ENCODE measurements at regions not wholly inside any gene's neighbourhood (a gene's known extent, or its start where the extent isn't known, plus 50 kb on each side); places are given as distances from the start of the nearest gene placed in this dataset.
"Not testable (repeated sequence)": the region's sequence is repeated elsewhere in the genome, so short reads cannot be mapped to it uniquely, and the experiment has no call there.

- no peak overlapping the region for H3K9ac ChIP-seq (ENCODE audit: low read length)
- H3K79me1 ChIP-seq (ENCODE audit: low read length), result no peaks in the 10 kb centered on the region
- H3K18ac ChIP-seq (ENCODE audit: low read length), result no peak overlapping the region
- no peaks in the 10 kb centered on the region for H3K4me1 ChIP-seq (ENCODE audit: control insufficient read depth, low read depth, low read length)
- DNase-seq, result no peak
- no peak overlapping the region for H4K5ac ChIP-seq (ENCODE audit: low read length)
- H2AK5ac ChIP-seq (ENCODE audit: low read length), result no peak overlapping the region
- no peaks in the 10 kb centered on the region for H3K36me3 ChIP-seq (ENCODE audit: control insufficient read depth, insufficient read depth, low read length)
- no peak overlapping the region for H2BK5ac ChIP-seq (ENCODE audit: low read length)
- no peak overlapping the region for H3K56ac ChIP-seq (ENCODE audit: low read length)
- no peak overlapping the region for H3K4me3 ChIP-seq (ENCODE audit: low read length)
- no peak overlapping the region for H2BK120ac ChIP-seq (ENCODE audit: low read depth, low read length)
- no peak overlapping the region for H3K4ac ChIP-seq (ENCODE audit: low read depth, low read length)
- no peak overlapping the region for H2BK15ac ChIP-seq (replicated peaks; ENCODE audit: low read depth)
- no peaks in the 10 kb centered on the region for H3K27me3 ChIP-seq (ENCODE audit: insufficient read depth, low read length, poor library complexity)
- H3K4me2 ChIP-seq (ENCODE audit: low read length), result no peak overlapping the region
- H3K23ac ChIP-seq (ENCODE audit: low read length), result no peak overlapping the region
- no CpG with 5 or more reads among the region's 1 CpG for WGBS (ENCODE audit: extremely low coverage, insufficient coverage, low lambda C conversion rate)
- no peak overlapping the region for H3K27ac ChIP-seq (ENCODE audit: low read depth, low read length)
- H4K8ac ChIP-seq (ENCODE audit: low read depth, low read length), result no peak overlapping the region
- H3K79me2 ChIP-seq (ENCODE audit: control insufficient read depth, insufficient read depth, low read length), result no peaks in the 10 kb centered on the region
These were observed 966.9 kb downstream of the TAF11L14 start for GRCh38 chr5:18601185-18601584.

- no CpG with 5 or more reads among the region's 1 CpG for WGBS (ENCODE audit: extremely low coverage, insufficient coverage, low lambda C conversion rate)
- no peak overlapping the region for H2BK5ac ChIP-seq (ENCODE audit: low read length)
- no peak overlapping the region for H3K9ac ChIP-seq (ENCODE audit: low read length)
- H3K18ac ChIP-seq (ENCODE audit: low read length), result no peak overlapping the region
- no peak for DNase-seq
- no peak overlapping the region for H2AK5ac ChIP-seq (ENCODE audit: low read length)
- no peak overlapping the region for H3K27ac ChIP-seq (ENCODE audit: low read depth, low read length)
- no peak overlapping the region for H4K5ac ChIP-seq (ENCODE audit: low read length)
- H3K4me1 ChIP-seq (ENCODE audit: control insufficient read depth, low read depth, low read length), result no peaks in the 10 kb centered on the region
- H3K79me2 ChIP-seq (ENCODE audit: control insufficient read depth, insufficient read depth, low read length), result no peaks in the 10 kb centered on the region
- H3K4me3 ChIP-seq (ENCODE audit: low read length), result no peak overlapping the region
- H3K79me1 ChIP-seq (ENCODE audit: low read length), result no peaks in the 10 kb centered on the region
- no peak overlapping the region for H2BK15ac ChIP-seq (replicated peaks; ENCODE audit: low read depth)
- H3K4ac ChIP-seq (ENCODE audit: low read depth, low read length), result no peak overlapping the region
- no peak overlapping the region for H4K8ac ChIP-seq (ENCODE audit: low read depth, low read length)
- no peak overlapping the region for H3K4me2 ChIP-seq (ENCODE audit: low read length)
- H2BK120ac ChIP-seq (ENCODE audit: low read depth, low read length), result no peak overlapping the region
- H3K23ac ChIP-seq (ENCODE audit: low read length), result no peak overlapping the region
- no peaks in the 10 kb centered on the region for H3K27me3 ChIP-seq (ENCODE audit: insufficient read depth, low read length, poor library complexity)
- no peak overlapping the region for H3K56ac ChIP-seq (ENCODE audit: low read length)
- H3K36me3 ChIP-seq (ENCODE audit: control insufficient read depth, insufficient read depth, low read length), result no peaks in the 10 kb centered on the region
These were observed 968.1 kb downstream of the TAF11L14 start for GRCh38 chr5:18602402-18602801.

- Histone ChIP-seq H3K4me3 (ENCODE audit: low read length) (no peak overlapping the region), H2AK5ac (ENCODE audit: low read length) (no peak overlapping the region), H3K4me2 (ENCODE audit: low read length) (no peak overlapping the region), H3K9ac (ENCODE audit: low read length) (no peak overlapping the region), H3K36me3 (ENCODE audit: control insufficient read depth, insufficient read depth, low read length) (no peaks in the 10 kb centered on the region), H3K79me1 (ENCODE audit: low read length) (no peaks in the 10 kb centered on the region), H2BK15ac (replicated peaks; ENCODE audit: low read depth) (no peak overlapping the region), H3K79me2 (ENCODE audit: control insufficient read depth, insufficient read depth, low read length) (no peaks in the 10 kb centered on the region), H4K8ac (ENCODE audit: low read depth, low read length) (no peak overlapping the region), H3K23ac (ENCODE audit: low read length) (no peak overlapping the region), H3K4ac (ENCODE audit: low read depth, low read length) (no peak overlapping the region), H3K27me3 (ENCODE audit: insufficient read depth, low read length, poor library complexity) (no peaks in the 10 kb centered on the region), H4K5ac (ENCODE audit: low read length) (no peak overlapping the region), H3K18ac (ENCODE audit: low read length) (no peak overlapping the region), H3K4me1 (ENCODE audit: control insufficient read depth, low read depth, low read length) (no peaks in the 10 kb centered on the region), H3K56ac (ENCODE audit: low read length) (no peak overlapping the region), H2BK5ac (ENCODE audit: low read length) (no peak overlapping the region), H2BK120ac (ENCODE audit: low read depth, low read length) (no peak overlapping the region), H3K27ac (ENCODE audit: low read depth, low read length) (no peak overlapping the region)
- peak; percentile 28 for DNase-seq
These were observed 970.9 kb downstream of the TAF11L14 start for GRCh38 chr5:18605186-18605585.

- H3K27me3 ChIP-seq (ENCODE audit: insufficient read depth, low read length, poor library complexity), result no peaks in the 10 kb centered on the region
- WGBS (ENCODE audit: extremely low coverage, insufficient coverage, low lambda C conversion rate), result 100% methylated on average over 1 of the region's 5 CpGs
- H3K4me3 ChIP-seq (ENCODE audit: low read length), result no peak overlapping the region
- H4K8ac ChIP-seq (ENCODE audit: low read depth, low read length), result no peak overlapping the region
- H2BK120ac ChIP-seq (ENCODE audit: low read depth, low read length), result no peak overlapping the region
- no peak overlapping the region for H3K56ac ChIP-seq (ENCODE audit: low read length)
- H2BK5ac ChIP-seq (ENCODE audit: low read length), result no peak overlapping the region
- no peaks in the 10 kb centered on the region for H3K36me3 ChIP-seq (ENCODE audit: control insufficient read depth, insufficient read depth, low read length)
- no peaks in the 10 kb centered on the region for H3K4me1 ChIP-seq (ENCODE audit: control insufficient read depth, low read depth, low read length)
- H2BK15ac ChIP-seq (replicated peaks; ENCODE audit: low read depth), result no peak overlapping the region
- no peak overlapping the region for H3K4me2 ChIP-seq (ENCODE audit: low read length)
- no peak overlapping the region for H3K27ac ChIP-seq (ENCODE audit: low read depth, low read length)
- H3K9ac ChIP-seq (ENCODE audit: low read length), result no peak overlapping the region
- H3K23ac ChIP-seq (ENCODE audit: low read length), result no peak overlapping the region
- DNase-seq, result no peak
- no peak overlapping the region for H2AK5ac ChIP-seq (ENCODE audit: low read length)
- no peak overlapping the region for H3K18ac ChIP-seq (ENCODE audit: low read length)
- H3K79me2 ChIP-seq (ENCODE audit: control insufficient read depth, insufficient read depth, low read length), result no peaks in the 10 kb centered on the region
- no peak overlapping the region for H4K5ac ChIP-seq (ENCODE audit: low read length)
- H3K4ac ChIP-seq (ENCODE audit: low read depth, low read length), result no peak overlapping the region
- H3K79me1 ChIP-seq (ENCODE audit: low read length), result no peaks in the 10 kb centered on the region
These were observed 973.3 kb downstream of the TAF11L14 start for GRCh38 chr5:18607570-18607969.

- H3K79me1 ChIP-seq (ENCODE audit: low read length); H4K5ac ChIP-seq (ENCODE audit: low read length); H3K9ac ChIP-seq (ENCODE audit: low read length); H3K4me2 ChIP-seq (ENCODE audit: low read length); H3K23ac ChIP-seq (ENCODE audit: low read length); H3K56ac ChIP-seq (ENCODE audit: low read length); H2AK5ac ChIP-seq (ENCODE audit: low read length); H2BK5ac ChIP-seq (ENCODE audit: low read length); H4K8ac ChIP-seq (ENCODE audit: low read depth, low read length); H3K4me1 ChIP-seq (ENCODE audit: control insufficient read depth, low read depth, low read length); H2BK120ac ChIP-seq (ENCODE audit: low read depth, low read length); H3K4me3 ChIP-seq (ENCODE audit: low read length); DNase-seq; H3K27ac ChIP-seq (ENCODE audit: low read depth, low read length); H3K27me3 ChIP-seq (ENCODE audit: insufficient read depth, low read length, poor library complexity); H3K79me2 ChIP-seq (ENCODE audit: control insufficient read depth, insufficient read depth, low read length); H3K18ac ChIP-seq (ENCODE audit: low read length); H2BK15ac ChIP-seq (replicated peaks; ENCODE audit: low read depth); H3K4ac ChIP-seq (ENCODE audit: low read depth, low read length); H3K36me3 ChIP-seq (ENCODE audit: control insufficient read depth, insufficient read depth, low read length): not testable (repeated sequence)
- WGBS (ENCODE audit: extremely low coverage, insufficient coverage, low lambda C conversion rate), result no CpG with 5 or more reads among the region's 2 CpGs
These were observed 982.9 kb downstream of the TAF11L14 start for GRCh38 chr5:18617191-18617590.

GRCh38 chr5:18630458-18631045, 996.3 kb downstream of the TAF11L14 start:
- Histone ChIP-seq H3K9ac (ENCODE audit: low read length) (no peak overlapping the region), H4K8ac (ENCODE audit: low read depth, low read length) (no peak overlapping the region), H3K23ac (ENCODE audit: low read length) (no peak overlapping the region), H2BK15ac (replicated peaks; ENCODE audit: low read depth) (no peak overlapping the region), H4K5ac (ENCODE audit: low read length) (no peak overlapping the region), H3K4me3 (ENCODE audit: low read length) (no peak overlapping the region), H3K36me3 (ENCODE audit: control insufficient read depth, insufficient read depth, low read length) (no peaks in the 10 kb centered on the region), H3K27ac (ENCODE audit: low read depth, low read length) (no peak overlapping the region), H3K4me1 (ENCODE audit: control insufficient read depth, low read depth, low read length) (no peaks in the 10 kb centered on the region), H3K18ac (ENCODE audit: low read length) (no peak overlapping the region), H3K4me2 (ENCODE audit: low read length) (no peak overlapping the region), H3K79me1 (ENCODE audit: low read length) (no peaks in the 10 kb centered on the region), H2BK120ac (ENCODE audit: low read depth, low read length) (no peak overlapping the region), H3K79me2 (ENCODE audit: control insufficient read depth, insufficient read depth, low read length) (no peaks in the 10 kb centered on the region), H3K27me3 (ENCODE audit: insufficient read depth, low read length, poor library complexity) (no peaks in the 10 kb centered on the region), H2BK5ac (ENCODE audit: low read length) (no peak overlapping the region), H3K4ac (ENCODE audit: low read depth, low read length) (no peak overlapping the region), H2AK5ac (ENCODE audit: low read length) (no peak overlapping the region), H3K56ac (ENCODE audit: low read length) (no peak overlapping the region)
- no CpG with 5 or more reads among the region's 2 CpGs for WGBS (ENCODE audit: extremely low coverage, insufficient coverage, low lambda C conversion rate)
- DNase-seq, result no peak
